Stomach (tissue), 8 donors: ENCODE measurements at regions not wholly inside any gene's neighbourhood (a gene's known extent, or its start where the extent isn't known, plus 50 kb on each side); places are given as distances from the start of the nearest gene placed in this dataset.

Source experiments
- DNase-seq, 2 donors: peaks; one replicate each; pipeline versions ENCODE4 v3.0.0 to v3.0.0-alpha.2; 2013 to 2019
- H3K27ac ChIP-seq, 5 donors: fragments of 200-600 bp in 4 of 5; sonication (generic) in 4 of 5; one replicate each; pipeline ENCODE4 v1.5.1; 2013 to 2019; ENCODE audit warnings: mild to moderate bottlenecking in 1 of 5, moderate library complexity in 1 of 5
- H3K27me3 ChIP-seq, 3 donors: fragments of 200-600 bp; sonication (generic); one replicate each; pipeline ENCODE4 v1.5.1; 2017 to 2019; ENCODE audit warnings: mixed run types in 1 of 3
- H3K36me3 ChIP-seq, 4 donors: fragments of 200-600 bp; sonication (generic); 1 replicate in 3 of 4; 2 replicates in 1 of 4; pipeline ENCODE4 v1.5.1; 2016 to 2019
- H3K4me1 ChIP-seq, 4 donors: fragments of 200-600 bp; sonication (generic); one replicate each; pipeline ENCODE4 v1.5.1; 2016 to 2019
- H3K4me3 ChIP-seq, 4 donors: fragments of 200-600 bp; sonication (generic) in 3 of 4; one replicate each; pipeline ENCODE4 v1.5.1; 2016 to 2019; ENCODE audit warnings: mild to moderate bottlenecking in 1 of 4
- H3K9me3 ChIP-seq, 4 donors: fragments of 200-600 bp; sonication (generic); one replicate each; pipeline ENCODE4 v1.5.1; 2016 to 2019
- EP300 ChIP-seq: sonication (generic); formaldehyde crosslinking; IDR thresholded peaks from one replicate; pipeline ENCODE4 v1.6.1; 2017; ENCODE audit warnings: antibody characterized with exemption
- POLR2A ChIP-seq, 4 donors: fragments of 450-650 bp; IDR thresholded peaks; one replicate each; pipeline ENCODE4 v1.6.1; 2016; ENCODE audit warnings: antibody characterized with exemption in 4 of 4, control low read depth in 2 of 4, mild to moderate bottlenecking in 1 of 4, moderate library complexity in 1 of 4
- POLR2AphosphoS5 ChIP-seq, 3 donors: sonication (generic); formaldehyde crosslinking; IDR thresholded peaks; one replicate each; pipeline ENCODE4 v1.6.1; 2016; ENCODE audit warnings: antibody characterized with exemption in 3 of 3
- WGBS, 5 donors: extraction: QIAGEN DNeasy Blood & Tissue Kit in 3 of 5; methylation state at CpG; one replicate each; pipeline versions ENCODE4 v1.1.5 to v1.1.7; 2013 to 2018; 5-methylcytosine and 5-hydroxymethylcytosine counted together
- intact Hi-C: fragments of 100-400 bp; cut with DNase I; formaldehyde crosslinking; loops from one replicate; pipeline ENCODE4 v1.15.1; 2023; ENCODE audit warnings: low total_unique reads
- TF ChIP-seq, protein P1 (sequence below), 7 experiments: fragments of 450-650 bp in 4 of 7; fragments of 200-600 bp in 3 of 7; sonication (generic) in 3 of 7; IDR thresholded peaks; one replicate each; pipeline ENCODE4 v1.5.1; 2016 to 2019; ENCODE audit warnings: antibody characterized with exemption in 7 of 7, control low read depth in 2 of 7, mild to moderate bottlenecking in 1 of 7
- donor health status: healthy with polysubstance abuse.
- donor health status: Bipolar disorder and iron deficiency.
- donor health status: healthy.

GRCh38 chr15:81819924-81820635 lies 225.7 kb downstream of the MEX3B start:
- TF ChIP-seq POLR2AphosphoS5 (IDR thresholded peaks at IDR 0.05): no peak
- TF ChIP-seq POLR2A (IDR thresholded peaks at IDR 0.05): no peak
- TF ChIP-seq EP300: no peak
- TF ChIP-seq, protein P1, sequence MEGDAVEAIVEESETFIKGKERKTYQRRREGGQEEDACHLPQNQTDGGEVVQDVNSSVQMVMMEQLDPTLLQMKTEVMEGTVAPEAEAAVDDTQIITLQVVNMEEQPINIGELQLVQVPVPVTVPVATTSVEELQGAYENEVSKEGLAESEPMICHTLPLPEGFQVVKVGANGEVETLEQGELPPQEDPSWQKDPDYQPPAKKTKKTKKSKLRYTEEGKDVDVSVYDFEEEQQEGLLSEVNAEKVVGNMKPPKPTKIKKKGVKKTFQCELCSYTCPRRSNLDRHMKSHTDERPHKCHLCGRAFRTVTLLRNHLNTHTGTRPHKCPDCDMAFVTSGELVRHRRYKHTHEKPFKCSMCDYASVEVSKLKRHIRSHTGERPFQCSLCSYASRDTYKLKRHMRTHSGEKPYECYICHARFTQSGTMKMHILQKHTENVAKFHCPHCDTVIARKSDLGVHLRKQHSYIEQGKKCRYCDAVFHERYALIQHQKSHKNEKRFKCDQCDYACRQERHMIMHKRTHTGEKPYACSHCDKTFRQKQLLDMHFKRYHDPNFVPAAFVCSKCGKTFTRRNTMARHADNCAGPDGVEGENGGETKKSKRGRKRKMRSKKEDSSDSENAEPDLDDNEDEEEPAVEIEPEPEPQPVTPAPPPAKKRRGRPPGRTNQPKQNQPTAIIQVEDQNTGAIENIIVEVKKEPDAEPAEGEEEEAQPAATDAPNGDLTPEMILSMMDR (IDR thresholded peaks at IDR 0.05): no peak
- no peak overlapping the region for H3K27ac ChIP-seq
- H3K27me3 ChIP-seq: no peaks in the 10 kb centered on the region
- 62 to 85% (median 75%) methylated on average over 5 of the region's 5 CpGs for WGBS, 5 donors
- H3K4me3 ChIP-seq: no peak overlapping the region
- H3K36me3 ChIP-seq: no peaks in the 10 kb centered on the region
- intact Hi-C loops: no loop called here
- DNase-seq: no peak
- H3K4me1 ChIP-seq: no peaks in the 10 kb centered on the region
- H3K9me3 ChIP-seq: no peaks in the 10 kb centered on the region

DNA sequence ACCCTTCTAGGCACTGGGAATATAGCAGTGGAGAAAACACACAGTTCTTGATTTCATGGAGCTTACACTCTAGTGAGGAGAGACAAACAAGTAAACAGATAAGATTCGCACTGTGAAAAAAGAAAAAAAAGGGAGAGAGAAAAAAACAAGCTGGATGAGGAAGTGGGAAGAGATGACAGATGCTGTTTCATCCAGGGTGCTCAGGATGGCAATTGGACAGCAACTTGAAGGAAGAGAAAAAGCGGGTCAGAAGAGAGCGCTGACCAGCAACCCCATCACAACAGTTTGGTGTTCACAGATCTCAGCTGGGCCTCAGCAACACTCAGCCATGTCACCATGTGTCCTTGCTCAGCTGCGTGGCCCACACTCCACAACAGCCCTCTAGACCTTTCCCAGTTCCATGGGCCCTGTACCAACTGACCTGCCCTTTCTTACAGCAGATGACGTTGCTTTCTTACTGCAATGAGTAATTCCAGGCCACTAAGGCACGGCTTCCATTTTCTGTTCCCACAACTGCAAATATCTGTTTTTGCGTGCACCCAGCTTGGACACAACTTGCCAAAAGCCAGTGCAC lies 230.8 kb downstream of the MEX3B start:
- H3K36me3 ChIP-seq: no peaks in the 10 kb centered on the region
- H3K4me1 ChIP-seq: no peaks in the 10 kb centered on the region
- DNase-seq: no peak
- WGBS, 5 donors: 83 to 88% (median 87%) methylated on average over 7 of the region's 7 CpGs
- intact Hi-C loops: no loop called here
- no peak overlapping the region for H3K4me3 ChIP-seq
- no peaks in the 10 kb centered on the region for H3K27me3 ChIP-seq
- no peaks in the 10 kb centered on the region for H3K9me3 ChIP-seq
- H3K27ac ChIP-seq: no peak overlapping the region
- no peak for TF ChIP-seq EP300
- TF ChIP-seq, protein P1 (IDR thresholded peaks at IDR 0.05): no peak
- TF ChIP-seq POLR2A (IDR thresholded peaks at IDR 0.05): no peak
- TF ChIP-seq POLR2AphosphoS5 (IDR thresholded peaks at IDR 0.05): no peak

GRCh38 chr15:81813215-81813614 lies 232.6 kb downstream of the MEX3B start:
- Histone ChIP-seq H3K4me1 (no peaks in the 10 kb centered on the region), H3K27ac (no peak overlapping the region), H3K27me3 (no peaks in the 10 kb centered on the region), H3K9me3 (no peaks in the 10 kb centered on the region), H3K36me3 (no peaks in the 10 kb centered on the region), H3K4me3 (no peak overlapping the region)
- intact Hi-C loops: no loop called here
- TF ChIP-seq POLR2A (IDR thresholded peaks at IDR 0.05): no peak
- TF ChIP-seq, protein P1 (IDR thresholded peaks at IDR 0.05): no peak
- no peak for TF ChIP-seq EP300
- TF ChIP-seq POLR2AphosphoS5 (IDR thresholded peaks at IDR 0.05): no peak
- 43 to 67% (median 63%) methylated on average over 3 of the region's 3 CpGs for WGBS, 5 donors
- DNase-seq: peak in 1 of 2 donors; percentile 17

DNA sequence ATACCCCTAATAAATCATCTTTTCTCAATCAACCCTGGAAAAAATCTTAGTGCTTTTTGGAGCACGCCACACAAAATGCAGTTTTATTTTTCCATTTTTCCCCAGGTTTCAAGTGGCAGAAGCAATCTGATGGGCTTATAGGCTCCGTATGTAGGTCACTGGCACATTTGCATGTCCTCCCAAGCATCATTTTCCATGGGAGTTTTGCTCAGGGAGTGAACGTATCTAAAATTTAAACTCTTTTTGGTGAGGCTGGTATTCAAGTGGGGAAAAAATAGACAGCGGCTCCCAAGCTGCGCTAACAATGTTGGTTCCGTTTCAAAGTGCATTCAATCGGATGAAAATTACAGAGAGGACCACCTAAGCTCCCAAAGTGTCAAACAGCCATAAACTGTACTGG lies 233.4 kb downstream of the MEX3B start:
- Histone ChIP-seq H3K36me3 (no peaks in the 10 kb centered on the region), H3K27me3 (no peaks in the 10 kb centered on the region), H3K4me3 (no peak overlapping the region), H3K27ac (no peak overlapping the region), H3K4me1 (no peaks in the 10 kb centered on the region), H3K9me3 (no peaks in the 10 kb centered on the region)
- WGBS, 5 donors: 86 to 92% (median 91%) methylated on average over 7 of the region's 7 CpGs
- TF ChIP-seq POLR2AphosphoS5 (IDR thresholded peaks at IDR 0.05) (no peak), POLR2A (IDR thresholded peaks at IDR 0.05) (no peak), EP300 (no peak)
- TF ChIP-seq, protein P1 (IDR thresholded peaks at IDR 0.05): no peak
- intact Hi-C loops: no loop called here
- no peak for DNase-seq
